ENCODE measurements at regions not wholly inside any gene's neighbourhood (a gene's known extent, or its start where the extent isn't known, plus 50 kb on each side); places are given as distances from the start of the nearest gene placed in this dataset.
A peak's percentile ranks its signal among the peaks of the same experiment; 100 is the strongest.

- H4K8ac ChIP-seq (replicated peaks; ENCODE audit: insufficient read length, low read depth, low read length), result no peak overlapping the region
- peak overlapping the region; percentile 85 to 89 (median 87); a peak in 3 of 7 replicates for H3K27ac Mint-ChIP-seq
- no peak overlapping the region for H2BK12ac ChIP-seq (ENCODE audit: insufficient read length, low read depth, low read length)
- H3K9me3 ChIP-seq (ENCODE audit: control insufficient read depth, low read depth, low read length), result no peaks in the 10 kb centered on the region
- H3K4me2 ChIP-seq (ENCODE audit: insufficient read depth, insufficient read length, low read length), result no peak overlapping the region
- no peak overlapping the region for H3K27ac ChIP-seq (ENCODE audit: insufficient read length, low read depth, low read length)
- no peak overlapping the region for H2BK20ac ChIP-seq (ENCODE audit: low read depth, low read length, poor library complexity, severe bottlenecking)
- H3K56ac ChIP-seq (ENCODE audit: insufficient read length, low read depth, low read length), result no peak overlapping the region
- no peak overlapping the region for H3K9ac ChIP-seq (ENCODE audit: extremely low read depth, insufficient read length, low read length)
- H3K23ac ChIP-seq (ENCODE audit: insufficient read length, low read depth, low read length), result no peak overlapping the region
- DNase-seq, result no peak
- H2AFZ ChIP-seq (ENCODE audit: low read length), result no peak overlapping the region
- H3K27me3 Mint-ChIP-seq (ENCODE audit: low read depth), result no peaks in the 10 kb centered on the region
- no peak overlapping the region for H3T11ph ChIP-seq (ENCODE audit: low read length)
- no peaks in the 10 kb centered on the region for H3K27me3 ChIP-seq (ENCODE audit: insufficient read depth, low read length)
- H3K18ac ChIP-seq (ENCODE audit: insufficient read length, low read depth, low read length), result no peak overlapping the region
- no peak overlapping the region for H4K91ac ChIP-seq (ENCODE audit: insufficient read length, low read depth, low read length)
- peaks cover 6 to 30% (median 9%) of the 10 kb centered on the region in 3 experiments for H3K36me3 Mint-ChIP-seq (ENCODE audit: insufficient read depth in 1 of 3, low read depth in 3 of 3)
- no peaks in the 10 kb centered on the region for H4K20me1 ChIP-seq (ENCODE audit: control insufficient read depth, insufficient read depth, insufficient read length)
- no peaks in the 10 kb centered on the region for H3K79me2 ChIP-seq (ENCODE audit: insufficient read depth, low read length)
- H3K14ac ChIP-seq (ENCODE audit: insufficient read depth, low read length), result no peak overlapping the region
- no peaks in the 10 kb centered on the region for H3K79me1 ChIP-seq (ENCODE audit: insufficient read depth, low read depth, low read length, poor library complexity, severe bottlenecking)
- H2BK120ac ChIP-seq (ENCODE audit: low read depth, low read length, poor library complexity, severe bottlenecking), result no peak overlapping the region
- no peak overlapping the region for H3K4ac ChIP-seq (ENCODE audit: low read depth, low read length)
- no peak for TF ChIP-seq CTCF (conservative IDR thresholded peaks at IDR 0.05)
- H2BK15ac ChIP-seq (ENCODE audit: low read depth, low read length), result no peak overlapping the region
- no peak overlapping the region for H4K5ac ChIP-seq (ENCODE audit: insufficient read length, low read depth, low read length)
- no peaks in the 10 kb centered on the region for H3K23me2 ChIP-seq (ENCODE audit: insufficient read length, low read depth, low read length, poor library complexity, severe bottlenecking)
- H2AK5ac ChIP-seq (ENCODE audit: insufficient read length, low read length), result no peak overlapping the region
- no peak overlapping the region for H3K4me3 Mint-ChIP-seq
- H3K4me1 Mint-ChIP-seq, result peaks cover 53 to 77% of the 10 kb centered on the region in 2 experiments
- H3K4me1 ChIP-seq (ENCODE audit: insufficient read depth, low read length), result peaks cover 6% of the 10 kb centered on the region
- no CpG with 5 or more reads among the region's 5 CpGs for WGBS (ENCODE audit: extremely low coverage, insufficient read length, low lambda C conversion rate)
- peaks cover 14 to 16% of the 10 kb centered on the region in 2 experiments for H3K9me3 Mint-ChIP-seq
- H2BK5ac ChIP-seq (ENCODE audit: insufficient read length, low read length), result no peak overlapping the region
Observed at GRCh38 chr1:117271129-117271528, 60.4 kb upstream of the VTCN1 start.

Data from H9 (cell line).